ENCODE measurements at regions not wholly inside any gene's neighbourhood (a gene's known extent, or its start where the extent isn't known, plus 50 kb on each side); places are given as distances from the start of the nearest gene placed in this dataset.

GRCh38 chr5:89916131-89916530 lies 493.4 kb downstream of the CETN3 start:
- DNase-seq (ENCODE audit: low read depth) = no peak
- no peak for TF ChIP-seq CTCF (IDR thresholded peaks at IDR 0.05; ENCODE audit: low read length, missing control alignments)
- no peak overlapping the region for H3K4me3 ChIP-seq (replicated peaks; ENCODE audit: low read depth, low read length)

- no peak for TF ChIP-seq CTCF (IDR thresholded peaks at IDR 0.05; ENCODE audit: low read length, missing control alignments)
- DNase-seq (ENCODE audit: low read depth) = no peak
- no peak overlapping the region for H3K4me3 ChIP-seq (replicated peaks; ENCODE audit: low read depth, low read length)
Measured at GRCh38 chr5:89908876-89909275, 500.7 kb downstream of the CETN3 start.

- TF ChIP-seq CTCF (IDR thresholded peaks at IDR 0.05; ENCODE audit: low read length, missing control alignments) = no peak
- H3K4me3 ChIP-seq (replicated peaks; ENCODE audit: low read depth, low read length) = no peak overlapping the region
- peak; percentile 13 for DNase-seq (ENCODE audit: low read depth)
Measured at GRCh38 chr5:89904442-89904841, 505.1 kb downstream of the CETN3 start.

GRCh38 chr5:89901983-89902382 lies 507.6 kb downstream of the CETN3 start:
- no peak overlapping the region for H3K4me3 ChIP-seq (replicated peaks; ENCODE audit: low read depth, low read length)
- TF ChIP-seq CTCF (IDR thresholded peaks at IDR 0.05; ENCODE audit: low read length, missing control alignments) = no peak
- no peak for DNase-seq (ENCODE audit: low read depth)

GRCh38 chr5:89901346-89901745 lies 508.2 kb downstream of the CETN3 start:
- DNase-seq (ENCODE audit: low read depth) = no peak

GRCh38 chr5:89900346-89900745 lies 509.2 kb downstream of the CETN3 start:
- no peak for TF ChIP-seq CTCF (IDR thresholded peaks at IDR 0.05; ENCODE audit: low read length, missing control alignments)
- no peak for DNase-seq (ENCODE audit: low read depth)
- no peak overlapping the region for H3K4me3 ChIP-seq (replicated peaks; ENCODE audit: low read depth, low read length)

More at GRCh38 chr5:89901346-89901745, 508.2 kb downstream of the CETN3 start:
- no peak for TF ChIP-seq CTCF (IDR thresholded peaks at IDR 0.05; ENCODE audit: low read length, missing control alignments)
- no peak overlapping the region for H3K4me3 ChIP-seq (replicated peaks; ENCODE audit: low read depth, low read length)

- TF ChIP-seq CTCF (IDR thresholded peaks at IDR 0.05; ENCODE audit: low read length, missing control alignments) = no peak
Measured at GRCh38 chr5:89899559-89899958, 510.0 kb downstream of the CETN3 start.

More at GRCh38 chr5:89899559-89899958, 510.0 kb downstream of the CETN3 start:
- DNase-seq (ENCODE audit: low read depth) = no peak
- H3K4me3 ChIP-seq (replicated peaks; ENCODE audit: low read depth, low read length) = no peak overlapping the region

Measured in fibroblast of pulmonary artery (primary cell).